H1 (cell line): ENCODE measurements at regions not wholly inside any gene's neighbourhood (a gene's known extent, or its start where the extent isn't known, plus 50 kb on each side); places are given as distances from the start of the nearest gene placed in this dataset.

ENCODE experiments used
- CTCF ChIA-PET: fragments of 300-600 bp; sonication (Branson Sonifier 250); formaldehyde crosslinking; loops from one replicate; lab custom pipeline; 2021; ENCODE audit not compliant: partially characterized antibody; lab: Charles Lee
- POLR2A ChIA-PET: fragments of 300-600 bp; sonication (Branson Sonifier 250); formaldehyde crosslinking; loops from one replicate; lab custom pipeline; 2021; ENCODE audit warnings: inconsistent platforms; ENCODE audit not compliant: partially characterized antibody; lab: Charles Lee
- DNase-seq, 2 experiments: peaks; one replicate each; pipeline versions ENCODE4 v3.0.0 to v3.0.0-alpha.2; 2010 to 2022; ENCODE audit warnings: low spot score in 2 of 2, low read depth in 1 of 2, mixed read lengths in 1 of 2
- FAIRE-seq: peaks from 2 replicates; lab custom pipeline; 2011; peaks lifted over from hg19 to GRCh38; lab: Jason Lieb, UNC
- H2AFZ ChIP-seq: 2 replicates; pipeline ENCODE4 v1.8.1; 2012; ENCODE audit warnings: low read length, inconsistent platforms
- H2AK5ac ChIP-seq: 2 replicates; pipeline ENCODE4 v1.6.1; 2013; ENCODE audit warnings: low read depth, low read length
- H2BK120ac ChIP-seq: replicated peaks from 2 replicates; pipeline ENCODE3; 2013; ENCODE audit warnings: low read depth, low read length, inconsistent platforms
- H2BK12ac ChIP-seq: 2 replicates; pipeline ENCODE4 v1.6.1; 2013; ENCODE audit warnings: low read depth, low read length
- H2BK15ac ChIP-seq: 2 replicates; pipeline ENCODE4 v1.6.1; 2013; ENCODE audit warnings: low read length
- H2BK20ac ChIP-seq: 2 replicates; pipeline ENCODE4 v1.6.1; 2013; ENCODE audit warnings: low read length
- H2BK5ac ChIP-seq: 2 replicates; pipeline ENCODE4 v1.6.1; 2013; ENCODE audit warnings: low read depth, low read length
- H3K14ac ChIP-seq: 2 replicates; pipeline ENCODE4 v1.6.1; 2013; ENCODE audit warnings: inconsistent platforms; ENCODE audit not compliant: insufficient read length
- H3K18ac ChIP-seq: 2 replicates; pipeline ENCODE4 v1.6.1; 2013; ENCODE audit warnings: low read length; ENCODE audit errors: extremely low read depth
- H3K23ac ChIP-seq: 2 replicates; pipeline ENCODE4 v1.6.1; 2013; ENCODE audit warnings: inconsistent platforms; ENCODE audit not compliant: insufficient read length
- H3K23me2 ChIP-seq: 2 replicates; pipeline ENCODE4 v1.6.1; 2013; ENCODE audit warnings: low read depth, low read length
- H3K27ac ChIP-seq: 2 replicates; pipeline ENCODE4 v1.6.1; 2011; ENCODE audit warnings: low read depth, low read length, inconsistent platforms
- H3K27me3 ChIP-seq, 4 experiments: replicated peaks in 1 of 4; 1 replicate in 1 of 4; 2 replicates in 3 of 4; pipeline versions ENCODE4 v1.6.1 to v1.8.1; 2011 to 2013; ENCODE audit warnings: low read length in 3 of 4, mild to moderate bottlenecking in 3 of 4, inconsistent platforms in 2 of 4, mixed read lengths in 2 of 4, moderate library complexity in 1 of 4; ENCODE audit not compliant: control insufficient read depth in 3 of 4, insufficient read depth in 3 of 4; ENCODE audit errors: extremely low read depth in 1 of 4
- H3K36me3 ChIP-seq, 4 experiments: 2 replicates each; pipeline versions ENCODE4 v1.6.1 to v1.8.1; 2011 to 2013; ENCODE audit warnings: mild to moderate bottlenecking in 4 of 4, low read length in 3 of 4, moderate library complexity in 2 of 4, control low read depth in 1 of 4, inconsistent platforms in 1 of 4; ENCODE audit not compliant: insufficient read depth in 4 of 4, control insufficient read depth in 2 of 4
- H3K4ac ChIP-seq: replicated peaks from 2 replicates; pipeline ENCODE3; 2013; ENCODE audit warnings: low read length, low read depth, mixed read lengths, inconsistent platforms; ENCODE audit not compliant: insufficient read length
- H3K4me1 ChIP-seq, 4 experiments: replicated peaks in 1 of 4; 1 replicate in 1 of 4; 2 replicates in 3 of 4; pipeline versions ENCODE4 v1.6.1 to v1.8.1; 2011 to 2013; ENCODE audit warnings: low read length in 3 of 4, inconsistent platforms in 2 of 4, mixed read lengths in 1 of 4; ENCODE audit not compliant: insufficient read depth in 4 of 4, control insufficient read depth in 3 of 4
- H3K4me2 ChIP-seq, 2 experiments: 2 replicates each; pipeline versions ENCODE4 v1.6.1 to v1.8.1; 2011 to 2013; ENCODE audit warnings: low read depth in 2 of 2, low read length in 2 of 2, control low read depth in 1 of 2, inconsistent platforms in 1 of 2, mild to moderate bottlenecking in 1 of 2; ENCODE audit not compliant: insufficient read depth in 1 of 2
- H3K4me3 ChIP-seq, 4 experiments: fragments of 200-600, 300-600 bp in 1 of 4; sonication (generic), shearing (Covaris generic), sonication (Bioruptor Twin) in 1 of 4; 2 replicates each; pipeline versions ENCODE4 v1.5.1 to v1.8.1; 2011 to 2016; ENCODE audit warnings: low read length in 4 of 4, low read depth in 3 of 4, control low read depth in 2 of 4, inconsistent platforms in 2 of 4, mild to moderate bottlenecking in 2 of 4, mixed read lengths in 1 of 4, moderate library complexity in 1 of 4; ENCODE audit not compliant: insufficient read depth in 2 of 4; ENCODE audit errors: extremely low read depth in 1 of 4
- H3K56ac ChIP-seq: replicated peaks from 2 replicates; pipeline ENCODE3; 2013; ENCODE audit warnings: low read depth, mild to moderate bottlenecking, mixed read lengths, low read length, inconsistent platforms; ENCODE audit not compliant: insufficient read length
- H3K79me1 ChIP-seq: 2 replicates; pipeline ENCODE4 v1.6.1; 2013; ENCODE audit warnings: low read depth, low read length, control low read depth
- H3K79me2 ChIP-seq, 2 experiments: 2 replicates each; pipeline versions ENCODE4 v1.6.1 to v1.8.1; 2012 to 2013; ENCODE audit warnings: low read length in 2 of 2, mild to moderate bottlenecking in 2 of 2, inconsistent platforms in 1 of 2; ENCODE audit not compliant: insufficient read depth in 2 of 2, control insufficient read depth in 1 of 2
- H3K9ac ChIP-seq, 4 experiments: replicated peaks in 1 of 4; 1 replicate in 1 of 4; 2 replicates in 3 of 4; pipeline versions ENCODE4 v1.6.1 to v1.8.1; 2011 to 2013; ENCODE audit warnings: low read depth in 3 of 4, low read length in 3 of 4, control low read depth in 2 of 4, mild to moderate bottlenecking in 2 of 4, moderate library complexity in 2 of 4, inconsistent platforms in 1 of 4; ENCODE audit errors: extremely low read depth in 1 of 4
- H3K9me3 ChIP-seq, 2 experiments: 2 replicates each; pipeline versions ENCODE4 v1.6.1 to v1.8.1; 2012 to 2013; ENCODE audit warnings: mild to moderate bottlenecking in 2 of 2, moderate library complexity in 2 of 2, control low read depth in 1 of 2, inconsistent platforms in 1 of 2, low read depth in 1 of 2, low read length in 1 of 2, mixed read lengths in 1 of 2; ENCODE audit not compliant: insufficient read depth in 2 of 2
- H4K20me1 ChIP-seq, 2 experiments: replicated peaks in 1 of 2; 2 replicates each; pipeline versions ENCODE3 to v1.8.1; 2011 to 2013; ENCODE audit warnings: inconsistent platforms in 2 of 2, low read length in 2 of 2, mild to moderate bottlenecking in 1 of 2; ENCODE audit not compliant: insufficient read depth in 2 of 2, control insufficient read depth in 1 of 2
- H4K5ac ChIP-seq: 2 replicates; pipeline ENCODE4 v1.6.1; 2013; ENCODE audit warnings: low read length, low read depth, mixed read lengths, inconsistent platforms; ENCODE audit not compliant: insufficient read length
- H4K8ac ChIP-seq: 2 replicates; pipeline ENCODE4 v1.8.0; 2013; ENCODE audit warnings: mild to moderate bottlenecking, moderate library complexity, low read length, inconsistent platforms; ENCODE audit not compliant: insufficient read depth; ENCODE audit errors: extremely low read depth
- H4K91ac ChIP-seq: replicated peaks from 2 replicates; pipeline ENCODE3; 2013; ENCODE audit warnings: low read length, mixed read lengths, inconsistent platforms; ENCODE audit not compliant: insufficient read length
- HDAC2 ChIP-seq, 2 experiments: fragments of 300-600 bp in 1 of 2; sonication (generic) in 1 of 2; IDR thresholded peaks; 2 replicates each; pipeline ENCODE4 v1.6.1; 2011 to 2012; ENCODE audit warnings: low read depth in 2 of 2, low read length in 2 of 2, mild to moderate bottlenecking in 2 of 2, moderate library complexity in 2 of 2, borderline replicate concordance in 1 of 2, inconsistent platforms in 1 of 2
- HDAC6 ChIP-seq: IDR thresholded peaks from one replicate; pipeline ENCODE4 v1.7.1; 2012; ENCODE audit warnings: low read depth, mild to moderate bottlenecking, inconsistent platforms, low read length, moderate library complexity
- JUND ChIP-seq: IDR thresholded peaks from 2 replicates; pipeline ENCODE4 v1.6.1; 2011; ENCODE audit warnings: mild to moderate bottlenecking, improper control_type of control experiment, low read length
- WGBS, 2 experiments: shearing (Covaris generic) in 1 of 2; methylation state at CpG; one replicate each; pipeline versions ENCODE4 v1.1.6 to v1.1.7; 2013 to 2015; ENCODE audit warnings: low lambda C conversion rate in 2 of 2, mixed read lengths in 2 of 2, inconsistent platforms in 1 of 2, low coverage in 1 of 2, missing lambda C conversion rate in 1 of 2; ENCODE audit not compliant: insufficient replicate concordance in 2 of 2, insufficient coverage in 1 of 2, insufficient read length in 1 of 2; ENCODE audit errors: extremely low coverage in 1 of 2, missing lambda C conversion rate in 1 of 2; 5-methylcytosine and 5-hydroxymethylcytosine counted together

- Histone ChIP-seq H2BK20ac (no peak overlapping the region), H2BK5ac (no peak overlapping the region), H3K36me3 (no peaks in the 10 kb centered on the region), H4K91ac (no peak overlapping the region), H2BK120ac (no peak overlapping the region), H3K56ac (no peak overlapping the region), H3K4me3 (no peak overlapping the region), H3K18ac (no peak overlapping the region), H3K23me2 (no peaks in the 10 kb centered on the region), H3K9ac (no peak overlapping the region), H2AFZ (no peak overlapping the region), H3K23ac (no peak overlapping the region), H3K27ac (no peak overlapping the region), H3K27me3 (peaks cover 0 to 2% (median 0%) of the 10 kb centered on the region in 4 experiments; a peak in 3 of 7 replicates), H4K8ac (no peak overlapping the region), H2AK5ac (no peak overlapping the region), H3K4ac (no peak overlapping the region), H3K79me1 (no peaks in the 10 kb centered on the region), H3K4me2 (no peak overlapping the region)
- FAIRE-seq (peak; percentile 39), DNase-seq (no peak)
- TF ChIP-seq JUND = peak; percentile 58
- no peak for TF ChIP-seq HDAC6
- TF ChIP-seq HDAC2 (IDR thresholded peaks at IDR 0.05; ENCODE audit: borderline replicate concordance in 1 of 2, low read depth in 2 of 2, low read length in 2 of 2) = no peak
- TF ChIP-seq, all 59 proteins: peak for 1
- H4K5ac ChIP-seq = no peak overlapping the region
- H2BK15ac ChIP-seq = no peak overlapping the region
- POLR2A ChIA-PET = no interaction called here
- H2BK12ac ChIP-seq = no peak overlapping the region
- WGBS, 2 experiments = 91% methylated on average over 2 of the region's 2 CpGs; no CpG with 5 or more reads in 1 of the 2 experiments
- CTCF ChIA-PET = no interaction called here
- H3K9me3 ChIP-seq = no peaks in the 10 kb centered on the region
- no peaks in the 10 kb centered on the region for H3K79me2 ChIP-seq
- H3K4me1 ChIP-seq = peaks cover 0 to 3% (median 0%) of the 10 kb centered on the region in 4 experiments; a peak in 2 of 7 replicates
- H4K20me1 ChIP-seq = no peaks in the 10 kb centered on the region
- no peak overlapping the region for H3K14ac ChIP-seq
These were observed 66.2 kb upstream of the FAM9A start for GRCh38 chrX:8867406-8867805.
